Fibroblast of skin of back (primary cell): ENCODE measurements at regions not wholly inside any gene's neighbourhood (a gene's known extent, or its start where the extent isn't known, plus 50 kb on each side); places are given as distances from the start of the nearest gene placed in this dataset.

ENCODE experiments used
- DNase-seq: peaks from one replicate; pipeline ENCODE4 v3.0.0-alpha.2; 2013

- no peak for DNase-seq
Observed at GRCh38 chr7:17558558-17559332, 260.3 kb downstream of the AHR start.

- DNase-seq, result peak; percentile 10
Observed at GRCh38 chr7:17559388-17559787, 260.9 kb downstream of the AHR start.

- no peak for DNase-seq
Observed at GRCh38 chr7:17560516-17560915, 262.1 kb downstream of the AHR start.

- DNase-seq, result no peak
Observed at GRCh38 chr7:17560966-17561365, 262.5 kb downstream of the AHR start.

- peak; percentile 75 for DNase-seq
Observed at GRCh38 chr7:17564678-17565212, 266.3 kb downstream of the AHR start.

- DNase-seq, result peak; percentile 83
Observed at GRCh38 chr7:17580141-17580540, 281.7 kb downstream of the AHR start.

GRCh38 chr7:17580856-17581255 is 282.4 kb downstream of the AHR start:
- DNase-seq, result peak; percentile 15

GRCh38 chr7:17581301-17581700 is 282.8 kb downstream of the AHR start:
- DNase-seq, result no peak

- DNase-seq, result peak; percentile 62
Observed at GRCh38 chr7:17582696-17583095, 284.2 kb downstream of the AHR start.

GRCh38 chr7:17583786-17584185 is 285.3 kb downstream of the AHR start:
- no peak for DNase-seq

GRCh38 chr7:17584822-17585221 is 286.4 kb downstream of the AHR start:
- DNase-seq, result peak; percentile 71

- DNase-seq, result no peak
Observed at GRCh38 chr7:17586711-17587110, 288.3 kb downstream of the AHR start.

- no peak for DNase-seq
Observed at GRCh38 chr7:17588730-17589129, 290.3 kb downstream of the AHR start.

- DNase-seq, result no peak
Observed at GRCh38 chr7:17589671-17590070, 291.2 kb downstream of the AHR start.

GRCh38 chr7:17590221-17590620 is 291.8 kb downstream of the AHR start:
- no peak for DNase-seq

GRCh38 chr7:17593819-17594419 is 295.5 kb downstream of the AHR start:
- no peak for DNase-seq

- no peak for DNase-seq
Observed at GRCh38 chr7:17595546-17595945, 297.1 kb downstream of the AHR start.

- no peak for DNase-seq
Observed at GRCh38 chr7:17598305-17598704, 299.9 kb downstream of the AHR start.

- no peak for DNase-seq
Observed at GRCh38 chr7:17598846-17599245, 300.4 kb downstream of the AHR start.

GRCh38 chr7:17599733-17600339 is 301.4 kb downstream of the AHR start:
- no peak for DNase-seq

GRCh38 chr7:17600340-17600752 is 301.9 kb downstream of the AHR start:
- DNase-seq, result peak; percentile 98

- DNase-seq, result peak; percentile 29
Observed at GRCh38 chr7:17601921-17602320, 303.5 kb downstream of the AHR start.

GRCh38 chr7:17608114-17608833 is 309.8 kb downstream of the AHR start:
- peak; percentile 78 for DNase-seq
